CD4-positive, alpha-beta T cell treated with Interferon alpha-2 for 1 hour (primary cell): ENCODE measurements at regions not wholly inside any gene's neighbourhood (a gene's known extent, or its start where the extent isn't known, plus 50 kb on each side); places are given as distances from the start of the nearest gene placed in this dataset.
"Not testable (repeated sequence)": the region's sequence is repeated elsewhere in the genome, so short reads cannot be mapped to it uniquely, and the experiment has no call there.

ENCODE experiments used
- DNase-seq, 2 donors: peaks; one replicate each; pipeline ENCODE4 v3.0.0-alpha.2; 2020 to 2022

DNA sequence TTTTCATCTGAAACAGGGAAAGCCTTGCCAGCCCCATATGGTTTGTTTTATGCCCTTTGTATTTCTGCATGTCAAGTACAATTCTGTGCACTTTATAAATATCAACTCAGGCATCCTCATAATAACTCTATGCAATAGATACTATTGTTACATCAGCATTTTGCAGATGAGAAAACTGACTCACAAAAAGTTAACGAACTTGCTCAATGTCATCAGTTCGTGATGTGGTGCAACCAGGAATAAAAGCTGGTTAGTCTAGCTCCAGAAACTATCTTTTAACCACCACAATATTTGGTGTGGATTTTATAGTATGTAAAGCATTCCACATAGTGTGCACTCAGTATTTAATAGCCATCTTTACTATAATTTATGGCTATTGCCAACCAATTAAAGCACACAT is 134.9 kb downstream of the MRPS30 start:
- no peak for DNase-seq

DNA sequence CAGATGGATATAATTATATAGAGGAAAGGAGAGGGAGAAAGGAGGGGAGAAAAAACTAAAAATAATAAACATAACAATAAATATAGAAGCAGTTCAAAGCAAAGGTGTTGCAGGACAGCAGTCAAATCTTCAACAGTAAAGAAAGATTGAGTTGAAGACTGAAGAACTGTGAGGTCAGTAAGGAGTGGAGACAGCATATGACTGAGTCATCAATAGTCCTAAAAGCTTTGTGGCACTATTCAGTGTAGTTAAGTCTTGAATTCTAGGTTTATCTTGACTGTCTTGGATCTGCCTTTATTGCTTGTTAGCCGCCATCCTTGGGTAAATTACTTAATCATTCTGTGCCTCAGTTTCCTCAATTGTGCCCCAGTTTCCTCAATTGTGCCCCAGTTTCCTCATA is 137.0 kb downstream of the MRPS30 start:
- DNase-seq, result no peak

DNA sequence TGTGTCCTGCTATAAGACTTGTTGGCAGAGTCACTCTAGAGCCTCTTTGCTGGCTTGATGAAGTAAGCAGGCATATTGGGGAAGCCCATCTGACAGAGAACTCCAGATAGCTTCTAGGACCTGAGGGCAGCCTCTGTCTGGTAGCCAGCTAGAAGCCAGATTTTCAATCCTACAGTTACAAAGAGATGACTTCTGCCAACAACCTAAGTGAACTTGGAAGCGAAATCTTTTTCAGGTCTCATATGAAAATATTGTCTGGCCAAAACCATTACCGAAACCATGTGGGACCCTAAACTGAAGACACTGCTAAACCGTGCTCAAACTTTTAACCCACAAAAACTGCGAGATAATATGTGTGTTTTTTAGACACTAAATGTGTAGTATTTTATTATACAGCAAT is 140.9 kb downstream of the MRPS30 start:
- DNase-seq, result no peak

DNA sequence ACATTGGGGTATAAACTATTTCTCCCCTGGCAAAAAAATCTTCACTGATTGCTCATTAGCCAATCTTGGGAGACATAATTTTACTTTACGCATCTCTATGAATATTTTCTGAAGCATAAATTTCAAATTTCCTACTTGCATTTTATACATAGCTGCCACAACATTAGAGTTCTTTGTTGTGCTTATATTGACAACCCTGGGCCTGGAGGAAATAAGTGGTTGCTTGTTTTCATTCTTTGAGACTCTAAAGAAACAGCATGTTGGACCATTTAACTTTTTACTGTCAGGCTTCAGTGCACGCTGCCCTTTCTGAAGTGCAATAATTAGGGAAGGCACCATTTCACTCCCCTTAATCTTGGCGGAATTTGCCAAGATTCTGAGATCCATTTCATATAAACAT is 142.6 kb downstream of the MRPS30 start:
- no peak for DNase-seq

DNA sequence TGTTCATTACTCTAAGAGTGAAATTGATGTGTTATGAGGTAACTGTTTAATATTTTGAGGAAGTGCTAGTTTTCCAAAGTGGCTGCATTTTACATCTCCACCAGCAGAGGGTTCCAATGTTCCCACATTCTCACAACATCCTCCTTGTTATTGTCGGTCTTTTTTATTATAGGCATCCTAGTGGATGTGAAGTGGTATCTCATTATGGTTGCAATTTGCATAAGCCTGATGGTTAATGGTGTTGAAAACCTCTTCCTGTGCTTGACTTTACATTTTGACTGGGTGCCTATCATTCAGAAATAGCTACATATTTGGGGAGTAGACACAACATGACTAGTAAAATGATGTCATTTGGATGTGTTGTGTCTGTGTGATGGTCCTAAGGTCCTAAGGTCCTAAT is 143.6 kb downstream of the MRPS30 start:
- DNase-seq, result no peak

DNA sequence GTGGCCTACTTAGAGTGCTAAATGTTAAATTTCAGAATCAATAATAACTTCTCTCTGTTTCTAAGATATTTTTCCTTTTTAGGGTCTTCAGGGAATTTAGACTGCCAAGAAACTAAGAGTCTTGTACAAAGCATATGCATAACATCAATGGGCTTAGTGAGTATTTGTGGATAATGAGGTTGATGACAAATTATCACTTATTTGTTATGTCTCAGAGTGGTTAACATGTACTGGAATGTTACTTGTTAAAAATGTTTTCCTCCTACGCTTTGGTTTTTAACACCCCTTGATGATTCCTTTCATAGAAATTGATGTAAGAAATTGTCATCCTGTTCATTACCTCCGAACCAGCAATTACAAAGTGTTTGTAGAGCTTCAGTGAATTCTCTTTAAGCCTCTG is 144.3 kb downstream of the MRPS30 start:
- DNase-seq, result no peak

DNA sequence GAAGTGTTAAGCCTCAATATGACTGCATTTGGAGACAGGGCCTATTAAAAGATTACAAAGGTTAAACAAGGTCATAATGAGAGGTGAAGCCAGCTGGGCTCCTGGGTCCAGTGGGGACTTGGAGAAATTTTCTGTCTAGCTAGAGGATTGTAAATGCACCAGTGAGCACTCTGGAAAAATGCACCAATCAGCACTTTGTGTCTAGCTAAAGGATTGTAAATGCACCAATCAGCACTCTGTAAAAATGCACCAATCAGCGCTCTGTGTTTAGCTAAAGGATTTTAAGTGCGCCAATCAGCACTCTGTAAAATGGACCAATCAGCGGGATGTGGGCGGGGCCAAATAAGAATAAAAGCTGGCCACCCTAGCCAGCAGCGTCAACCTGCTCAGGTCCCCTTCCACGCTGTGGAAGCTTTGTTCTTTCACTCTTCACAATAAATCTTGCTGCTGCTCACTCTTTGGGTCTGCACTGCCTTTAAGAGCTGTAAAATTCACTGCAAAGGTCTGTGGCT is 150.3 kb downstream of the MRPS30 start:
- not testable (repeated sequence) for DNase-seq

DNA sequence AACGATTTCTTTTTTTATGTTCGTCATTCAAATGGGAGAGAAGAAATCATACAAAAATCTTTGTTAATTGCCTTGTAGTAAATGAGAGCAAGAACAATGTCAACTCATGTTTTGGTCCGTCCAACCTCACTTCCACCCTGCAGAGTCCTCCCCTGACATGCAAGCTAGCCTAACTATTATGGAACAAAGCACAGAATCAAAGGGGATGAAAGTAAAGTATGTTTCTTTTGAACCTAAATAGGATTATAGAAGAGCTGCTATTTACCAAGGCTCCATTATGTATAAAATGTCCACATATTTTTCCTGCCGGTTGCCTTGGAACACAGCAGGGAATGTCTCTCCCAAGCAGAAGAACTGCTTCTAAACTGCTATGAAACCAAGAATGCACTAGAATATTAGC is 161.1 kb downstream of the MRPS30 start:
- no peak for DNase-seq

DNA sequence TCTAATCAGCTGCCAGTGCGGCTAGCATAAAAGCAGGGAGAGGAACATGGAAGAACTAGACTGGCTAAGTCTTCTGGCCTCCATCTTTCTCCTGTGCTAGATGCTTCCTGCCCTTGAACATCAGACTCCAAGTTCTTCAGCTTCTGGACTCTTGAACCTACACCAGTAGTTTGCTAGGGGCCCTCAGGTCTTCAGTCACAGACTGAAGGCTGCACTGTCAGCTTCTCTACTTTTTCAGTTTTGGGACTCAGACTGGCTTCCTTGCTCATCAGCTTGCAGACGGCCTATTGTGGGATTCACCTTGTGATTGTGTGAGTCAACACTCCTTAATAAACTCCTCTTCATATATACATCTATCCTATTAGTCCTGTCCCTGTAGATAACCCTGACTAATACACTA is 162.2 kb downstream of the MRPS30 start:
- DNase-seq, result not testable (repeated sequence)

DNA sequence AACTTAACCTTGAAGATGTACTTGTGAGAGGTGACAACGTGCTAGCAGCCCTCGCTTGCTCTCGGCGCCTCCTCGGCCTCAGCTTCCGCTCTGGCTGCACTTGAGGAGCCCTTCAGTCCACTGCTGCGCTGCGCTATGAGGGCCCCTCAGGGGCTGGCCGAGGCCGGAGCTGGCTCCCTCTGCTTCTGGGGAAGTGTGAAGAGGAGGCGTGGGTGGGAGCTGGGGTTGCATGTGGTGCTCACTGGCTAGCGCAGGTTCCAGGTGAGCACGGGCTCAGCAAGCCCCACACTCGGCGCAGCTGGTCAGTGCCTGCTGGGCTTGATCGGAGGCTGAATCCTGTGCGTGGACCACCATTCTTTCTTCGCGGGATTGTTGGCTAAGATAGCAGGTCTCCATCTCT is 166.1 kb downstream of the MRPS30 start:
- DNase-seq, result no peak

DNA sequence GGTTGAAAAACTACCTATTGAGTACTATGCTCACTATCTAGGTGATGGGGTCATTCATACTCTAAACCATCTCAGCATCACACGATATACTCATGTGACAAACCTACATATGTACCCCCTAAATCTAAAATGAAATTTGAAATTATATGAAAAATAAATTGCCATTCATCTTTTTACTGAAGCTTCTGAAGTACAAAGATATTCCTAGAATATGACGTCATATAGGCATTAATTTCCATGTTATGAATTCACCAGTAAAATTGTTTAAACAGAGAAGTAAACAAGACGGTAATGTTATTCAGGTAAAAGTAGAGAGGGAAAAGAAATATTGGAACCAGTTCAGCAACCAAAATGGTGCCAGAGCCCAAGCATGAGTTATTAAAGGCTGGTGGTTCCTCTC is 173.0 kb downstream of the MRPS30 start:
- no peak for DNase-seq

DNA sequence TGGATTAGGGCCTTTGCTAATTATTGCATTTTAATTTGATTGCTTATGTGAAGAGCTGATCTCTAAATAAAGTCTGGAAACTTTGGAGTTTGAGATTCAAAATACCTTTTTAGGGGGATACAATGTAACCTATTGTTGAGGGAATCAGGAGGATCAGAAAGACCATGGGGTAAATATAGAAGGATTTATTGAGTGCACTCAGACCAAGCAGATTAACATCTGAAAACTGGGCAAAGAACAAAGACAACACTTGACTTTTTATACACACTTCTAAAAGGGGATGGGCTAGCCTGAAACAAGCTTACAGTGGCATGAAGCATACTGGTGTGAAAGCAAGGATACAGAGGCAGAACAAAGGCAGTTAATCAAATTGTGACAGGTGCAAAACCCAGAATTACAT is 174.3 kb downstream of the MRPS30 start:
- DNase-seq, result no peak

DNA sequence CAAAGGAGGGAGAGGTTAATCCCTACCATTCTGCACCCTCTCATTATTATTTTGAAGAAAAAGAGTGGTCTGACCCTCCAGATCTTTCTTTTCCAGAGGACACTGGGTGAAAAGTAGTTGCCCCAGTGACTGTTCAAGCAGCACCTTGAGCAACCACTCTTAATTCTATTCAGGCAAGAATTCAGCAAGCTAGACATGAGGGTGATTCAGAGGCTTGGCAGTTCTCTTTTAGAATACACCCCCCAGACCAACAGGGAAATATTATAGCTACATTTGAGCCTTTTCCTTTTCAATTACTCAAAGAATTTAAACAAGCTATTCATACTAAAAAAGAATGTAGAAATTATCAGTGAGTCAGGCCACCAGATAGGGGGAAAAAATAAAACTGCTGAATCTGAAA is 178.3 kb downstream of the MRPS30 start:
- no peak for DNase-seq

DNA sequence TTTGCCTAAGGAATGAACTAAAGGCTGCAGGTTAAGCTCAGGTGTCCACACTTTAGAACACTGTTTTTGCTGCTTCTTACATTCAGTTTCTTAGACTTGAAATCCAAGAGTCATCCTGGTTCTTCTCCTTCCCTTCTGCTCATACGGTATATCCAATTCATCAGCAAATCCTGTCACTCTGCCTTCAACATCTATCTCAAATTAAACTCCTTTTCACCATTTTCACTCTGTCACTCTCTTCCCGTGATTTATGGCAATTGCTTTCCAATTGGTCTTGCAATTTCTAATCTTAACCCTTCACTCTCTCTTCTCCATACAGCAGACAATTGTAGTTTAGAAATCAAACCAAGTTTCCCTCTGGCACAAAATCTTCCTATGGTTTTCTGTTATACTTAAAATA is 182.9 kb downstream of the MRPS30 start:
- DNase-seq, result no peak

DNA sequence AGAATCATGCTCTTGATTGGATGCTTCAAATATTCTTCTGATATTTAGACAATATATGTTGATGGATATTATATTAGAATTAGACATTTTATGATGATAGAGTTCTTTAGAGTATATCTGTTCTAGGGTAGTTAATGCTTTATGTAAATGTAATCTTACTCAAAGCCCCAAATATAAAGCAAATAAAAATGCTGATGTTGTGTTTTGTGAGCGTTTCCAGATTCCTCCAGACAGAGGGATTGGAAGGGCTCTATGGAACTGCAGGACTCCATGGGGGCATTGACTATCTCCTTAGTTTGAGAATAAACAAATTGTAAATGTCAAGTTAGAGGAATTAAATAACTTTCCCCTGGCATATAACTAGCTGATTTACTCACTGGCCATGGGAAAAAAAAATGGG is 184.5 kb downstream of the MRPS30 start:
- DNase-seq, result no peak

DNA sequence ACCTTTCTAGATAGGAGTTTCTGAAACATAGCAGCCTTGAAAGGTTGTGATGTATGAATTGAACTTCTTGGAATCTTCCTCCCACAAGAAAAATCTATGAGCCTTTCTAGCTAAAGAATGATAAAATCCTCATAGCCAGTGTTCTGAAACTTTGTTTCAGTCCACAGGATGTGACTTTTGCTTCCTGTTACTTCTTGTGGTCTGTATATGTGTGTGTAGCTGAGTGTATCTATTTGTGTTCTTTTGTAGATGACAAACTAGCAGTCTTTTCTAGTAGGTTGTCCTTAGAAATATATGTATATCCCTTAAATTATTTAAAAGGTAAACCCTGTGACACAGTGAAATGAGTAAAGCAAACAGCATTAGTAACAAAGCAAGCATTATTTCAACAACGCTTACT is 188.8 kb downstream of the MRPS30 start:
- DNase-seq, result no peak

DNA sequence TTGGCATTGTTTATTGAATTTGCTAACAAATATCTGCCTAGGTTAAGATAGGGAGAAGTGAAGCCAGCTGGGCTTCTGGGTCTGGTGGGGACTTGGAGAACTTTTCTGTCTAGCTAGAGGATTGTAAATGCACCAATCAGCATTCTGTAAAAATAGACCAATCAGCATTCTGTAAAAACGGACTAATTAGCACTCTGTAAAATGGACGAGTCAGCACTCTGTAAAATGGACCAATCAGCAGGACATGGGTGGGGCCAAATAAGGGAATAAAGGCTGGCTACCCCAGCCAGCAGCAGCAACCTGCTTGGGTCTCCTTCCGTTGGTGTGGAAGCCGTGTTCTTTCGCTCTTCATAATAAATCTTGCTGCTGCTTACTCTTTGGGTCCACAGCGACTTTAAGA is 198.4 kb downstream of the MRPS30 start:
- DNase-seq, result not testable (repeated sequence)

DNA sequence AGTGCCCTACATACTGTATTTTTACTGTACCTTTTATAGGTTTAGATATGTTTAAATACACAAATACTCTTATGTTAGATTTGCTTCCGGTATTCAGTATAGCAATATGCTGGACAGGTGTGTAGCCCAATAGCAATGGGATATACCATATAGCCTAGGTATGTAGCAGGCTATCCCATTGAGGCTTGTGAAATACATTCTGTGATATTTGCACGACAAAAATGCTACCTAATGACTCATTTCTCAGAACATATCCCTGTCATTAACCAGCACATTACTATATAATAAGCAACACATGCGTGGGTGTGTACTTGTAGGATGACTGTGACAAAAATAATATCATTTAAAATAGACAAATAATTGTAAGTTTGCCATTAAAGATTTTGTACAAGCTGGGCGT is 208.8 kb downstream of the MRPS30 start:
- no peak for DNase-seq

DNA sequence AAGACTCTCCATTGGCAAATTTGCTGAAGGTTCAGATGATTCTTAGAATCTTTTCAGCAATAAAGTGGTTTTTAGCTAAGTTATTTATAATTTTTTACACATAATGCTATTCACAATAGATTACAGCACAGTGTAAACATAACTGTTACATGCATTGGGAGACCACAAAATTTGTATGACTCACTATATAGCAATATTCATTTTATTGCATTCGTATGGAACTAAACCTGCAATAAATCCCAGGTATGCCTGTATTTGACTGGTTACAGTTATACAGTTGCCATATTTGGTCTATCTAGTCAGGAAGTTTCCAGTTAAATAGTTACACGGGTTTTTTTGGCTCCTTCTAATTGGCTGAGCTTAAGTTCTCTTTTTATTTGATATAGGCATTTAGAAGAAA is 220.8 kb downstream of the MRPS30 start:
- no peak for DNase-seq

DNA sequence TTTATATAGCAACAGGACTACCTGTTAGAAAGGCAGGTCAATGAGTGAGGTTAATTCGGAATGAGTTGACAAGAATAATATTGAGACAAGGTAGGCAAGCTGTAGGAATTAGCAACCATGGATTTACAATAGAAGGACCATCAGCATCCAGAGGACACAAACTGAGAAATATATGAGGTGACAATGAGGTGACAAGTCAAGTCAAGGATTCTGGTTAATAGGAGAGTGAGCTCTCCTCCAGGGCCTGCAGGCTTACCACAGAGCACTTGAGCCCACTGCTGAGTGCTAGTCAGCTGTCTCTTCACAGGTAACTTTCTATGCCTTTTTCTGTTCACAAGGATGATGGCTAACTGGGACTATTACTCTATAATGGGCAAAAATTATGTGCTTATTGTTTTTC is 227.2 kb downstream of the MRPS30 start:
- DNase-seq, result no peak

DNA sequence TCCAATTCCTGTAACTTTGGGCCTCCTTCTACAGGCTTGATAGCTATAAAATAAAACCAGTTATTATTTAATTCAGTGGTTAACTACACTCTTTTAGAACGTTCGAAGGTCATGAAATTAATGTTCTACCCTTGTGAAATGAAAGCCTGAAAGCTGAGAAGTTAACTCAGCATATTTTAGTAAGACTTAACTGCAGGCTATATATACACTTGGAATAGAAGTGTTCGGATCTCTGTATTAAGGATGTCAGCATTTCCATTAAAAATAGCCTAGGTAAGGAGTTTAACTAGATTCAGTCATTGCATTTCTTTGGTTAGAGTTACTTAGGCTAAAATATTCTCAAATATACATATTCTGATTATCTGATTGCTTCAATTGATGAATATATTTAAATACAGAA is 229.2 kb downstream of the MRPS30 start:
- no peak for DNase-seq

DNA sequence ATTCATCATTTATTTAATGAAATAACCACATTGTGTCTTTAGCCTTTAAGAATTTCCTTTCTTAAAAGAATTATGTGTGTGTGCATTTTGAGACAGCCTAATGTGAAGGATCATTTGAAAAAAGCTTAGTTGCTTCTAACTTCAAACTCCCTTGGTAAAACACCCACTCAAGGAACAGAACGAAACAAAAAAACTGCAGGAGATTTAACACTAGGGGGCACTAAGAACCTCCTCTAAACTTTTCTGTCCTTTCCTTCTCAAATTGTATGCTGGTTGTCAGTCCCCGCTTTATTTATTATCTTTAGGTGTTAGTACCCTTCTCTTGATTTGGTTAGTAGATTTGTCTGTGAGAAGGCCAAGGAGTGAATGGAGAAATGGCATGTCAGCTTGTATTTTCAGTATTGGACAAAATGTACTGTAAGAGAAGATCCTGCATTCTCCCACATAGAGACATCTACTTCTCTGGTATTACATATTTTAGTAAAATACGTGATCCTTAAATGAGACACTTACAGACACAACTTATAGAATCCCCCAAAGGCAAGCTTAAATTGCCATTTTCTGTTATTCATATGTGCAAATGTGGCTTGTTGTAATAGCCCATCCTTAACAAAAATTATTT is 229.7 kb downstream of the MRPS30 start:
- no peak for DNase-seq

DNA sequence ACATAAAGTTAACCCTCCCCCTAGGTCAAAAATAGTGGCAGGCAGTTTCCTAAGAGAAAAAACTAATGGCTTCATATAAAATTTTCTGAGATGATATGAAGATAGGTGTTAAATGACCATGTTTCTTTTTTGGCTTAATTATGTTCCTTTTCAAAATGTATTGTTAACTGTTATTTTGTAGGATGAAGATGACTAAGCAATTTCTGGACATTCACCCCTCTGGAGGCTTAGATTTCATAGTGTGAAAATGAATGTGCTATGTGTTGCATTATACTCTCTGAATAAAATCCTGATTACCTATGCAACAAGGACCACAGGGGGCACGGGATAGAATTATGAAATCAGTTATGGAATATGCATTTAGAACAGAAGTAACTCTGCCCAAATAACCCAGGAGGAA is 233.5 kb downstream of the MRPS30 start:
- DNase-seq, result no peak

DNA sequence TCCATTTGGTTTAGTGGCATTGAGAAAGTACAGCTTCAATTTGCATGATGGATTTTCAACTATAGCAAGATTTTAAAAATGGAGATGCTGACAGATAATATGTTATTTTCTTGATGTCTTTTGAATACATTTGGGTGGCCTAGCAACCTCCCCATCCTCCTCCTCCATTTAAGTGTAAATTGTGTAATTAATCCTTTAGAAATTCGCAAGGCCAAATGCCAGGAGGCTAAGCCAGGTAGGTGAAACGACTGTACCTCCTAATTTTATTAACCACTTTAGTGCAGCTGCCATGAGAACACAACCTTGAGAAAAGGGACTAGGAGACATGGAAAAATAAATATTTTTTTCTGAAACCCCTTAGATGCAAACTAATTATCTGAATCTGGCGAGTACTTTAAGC is 248.8 kb downstream of the MRPS30 start:
- no peak for DNase-seq

DNA sequence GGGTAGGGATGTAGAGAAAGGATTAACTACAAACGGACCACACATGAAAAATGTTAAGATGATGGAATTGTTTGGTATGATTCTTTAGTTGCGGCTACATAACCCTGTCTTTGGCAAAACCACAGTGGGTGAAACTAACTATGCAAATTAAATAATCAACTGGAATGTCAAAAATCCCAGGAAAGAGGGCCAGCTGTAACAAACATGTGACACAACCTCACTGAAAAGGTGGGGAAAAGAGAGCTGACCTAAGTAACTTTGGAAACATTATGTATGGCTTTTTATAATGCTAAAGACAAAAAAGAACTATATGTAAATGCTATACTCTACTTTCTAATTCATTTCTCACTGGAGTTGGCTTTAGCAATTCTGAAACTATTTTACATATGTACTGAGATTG is 252.0 kb downstream of the MRPS30 start:
- DNase-seq, result no peak

DNA sequence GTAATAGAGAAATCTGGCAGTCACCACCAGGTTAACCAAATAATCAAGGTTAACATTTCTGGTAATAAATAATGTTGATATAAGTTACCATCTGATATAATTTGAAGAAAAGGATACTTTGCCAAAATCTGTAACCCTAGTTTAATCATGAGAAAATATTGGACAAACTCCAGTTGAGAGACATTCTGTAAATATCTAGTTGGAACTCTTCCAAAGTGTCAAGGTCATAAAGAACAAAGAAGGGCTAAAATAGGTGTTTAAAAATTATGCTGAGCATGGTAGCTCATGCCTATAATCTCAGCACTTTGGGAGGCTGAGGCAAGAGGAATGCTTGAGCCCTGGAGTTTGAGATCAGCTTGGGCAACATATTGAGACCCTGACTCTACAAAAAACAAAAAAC is 253.3 kb downstream of the MRPS30 start:
- no peak for DNase-seq
